ENCODE measurements at regions not wholly inside any gene's neighbourhood (a gene's known extent, or its start where the extent isn't known, plus 50 kb on each side); places are given as distances from the start of the nearest gene placed in this dataset.
"Not testable (repeated sequence)": the region's sequence is repeated elsewhere in the genome, so short reads cannot be mapped to it uniquely, and the experiment has no call there.

- not testable (repeated sequence) for TF ChIP-seq CTCF (IDR thresholded peaks at IDR 0.05; ENCODE audit: insufficient read depth, low read depth, low read length); EZH2 (IDR thresholded peaks at IDR 0.05; ENCODE audit: insufficient read depth, low read length)
These were observed 96.2 kb downstream of the HAUS1 start for GRCh38 chr18:46200178-46201055.

Measured in astrocyte (in vitro differentiated cells and primary cell).